ENCODE measurements at regions not wholly inside any gene's neighbourhood (a gene's known extent, or its start where the extent isn't known, plus 50 kb on each side); places are given as distances from the start of the nearest gene placed in this dataset.

GRCh38 chr18:75799449-75800330, 372.2 kb upstream of the SMIM21 start:
- no peak for TF ChIP-seq CTCF (IDR thresholded peaks at IDR 0.05)
- ATAC-seq, result no peak
- no peak for DNase-seq

DNA sequence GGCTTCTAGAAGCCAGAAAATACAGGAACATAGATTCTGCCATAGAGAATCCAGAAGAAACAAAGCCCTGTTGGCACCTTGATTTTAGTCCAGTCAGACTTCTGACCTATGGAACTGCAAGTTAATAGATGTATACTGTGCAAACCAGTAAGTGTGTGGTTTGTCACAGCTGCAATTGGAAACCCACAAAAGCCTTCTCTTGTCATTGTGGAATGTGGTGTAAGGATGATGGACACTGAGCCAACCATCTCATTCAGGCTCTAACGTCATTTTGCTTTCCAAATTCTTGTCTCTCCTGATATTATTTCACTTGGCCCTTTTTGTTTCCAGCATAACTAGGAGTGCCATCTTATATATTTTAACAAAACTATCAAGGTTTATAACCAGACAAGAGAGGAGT, 369.5 kb upstream of the SMIM21 start:
- ATAC-seq (no peak), DNase-seq (no peak)
- intact Hi-C loops (cut with DNase I, micrococcal nuclease), result no loop called here
- TF ChIP-seq CTCF (IDR thresholded peaks at IDR 0.05), result no peak
- no peaks in the 10 kb centered on the region for H3K4me1 ChIP-seq (ENCODE audit: low read depth)
- H3K36me3 ChIP-seq (ENCODE audit: low read depth), result no peaks in the 10 kb centered on the region
- H3K9me3 ChIP-seq, result no peaks in the 10 kb centered on the region
- no peak overlapping the region for H3K4me3 ChIP-seq

More at GRCh38 chr18:75799449-75800330, 372.2 kb upstream of the SMIM21 start:
- Histone ChIP-seq H3K4me1 (ENCODE audit: low read depth) (no peaks in the 10 kb centered on the region), H3K4me3 (no peak overlapping the region), H3K9me3 (no peaks in the 10 kb centered on the region), H3K36me3 (ENCODE audit: low read depth) (no peaks in the 10 kb centered on the region)
- intact Hi-C loops (cut with DNase I, micrococcal nuclease), result no loop called here

DNA sequence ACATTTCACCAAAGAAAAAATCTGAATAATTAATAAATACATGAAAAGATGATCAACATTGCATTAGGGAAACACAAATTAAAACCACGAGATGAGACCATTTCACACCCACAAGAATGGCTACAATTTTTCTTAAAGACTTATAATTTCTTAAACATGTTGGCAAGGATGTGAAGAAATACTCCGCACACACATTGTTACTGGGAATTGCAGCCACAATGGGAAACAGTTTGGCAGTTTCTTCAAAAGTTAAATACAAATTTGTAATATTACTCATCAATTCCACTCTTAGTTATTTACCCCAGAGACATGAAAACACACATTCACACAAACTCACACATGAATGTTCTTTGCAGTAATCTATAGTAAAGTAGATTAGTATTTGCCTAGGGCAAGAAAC, 363.3 kb upstream of the SMIM21 start:
- intact Hi-C loops (cut with DNase I, micrococcal nuclease), result no loop called here
- no peak for TF ChIP-seq CTCF (IDR thresholded peaks at IDR 0.05)
- H3K36me3 ChIP-seq (ENCODE audit: low read depth), result no peaks in the 10 kb centered on the region
- no peaks in the 10 kb centered on the region for H3K9me3 ChIP-seq
- DNase-seq (no peak), ATAC-seq (no peak)
- no peak overlapping the region for H3K4me3 ChIP-seq
- no peaks in the 10 kb centered on the region for H3K4me1 ChIP-seq (ENCODE audit: low read depth)

GRCh38 chr18:75790111-75790510, 362.6 kb upstream of the SMIM21 start:
- H3K4me3 ChIP-seq, result no peak overlapping the region
- DNase-seq, result no peak
- no peaks in the 10 kb centered on the region for H3K4me1 ChIP-seq (ENCODE audit: low read depth)
- H3K9me3 ChIP-seq, result no peaks in the 10 kb centered on the region
- H3K36me3 ChIP-seq (ENCODE audit: low read depth), result no peaks in the 10 kb centered on the region
- ATAC-seq, result no peak
- TF ChIP-seq CTCF (IDR thresholded peaks at IDR 0.05), result no peak
- intact Hi-C loops (cut with DNase I, micrococcal nuclease), result no loop called here

- no peak for TF ChIP-seq CTCF (IDR thresholded peaks at IDR 0.05)
- Histone ChIP-seq H3K36me3 (ENCODE audit: low read depth) (no peaks in the 10 kb centered on the region), H3K4me1 (ENCODE audit: low read depth) (no peaks in the 10 kb centered on the region), H3K9me3 (no peaks in the 10 kb centered on the region), H3K4me3 (no peak overlapping the region)
- DNase-seq (no peak), ATAC-seq (no peak)
- intact Hi-C loops (cut with DNase I, micrococcal nuclease), result no loop called here
Observed at GRCh38 chr18:75785834-75786233, 358.3 kb upstream of the SMIM21 start.
